K562 (cell line): ENCODE measurements at regions not wholly inside any gene's neighbourhood (a gene's known extent, or its start where the extent isn't known, plus 50 kb on each side); places are given as distances from the start of the nearest gene placed in this dataset.

ENCODE experiments used
- BRF2 ChIP-seq: IDR thresholded peaks from 3 replicates; pipeline ENCODE4 v1.6.1; 2011; ENCODE audit warnings: borderline replicate concordance, mild to moderate bottlenecking; ENCODE audit not compliant: insufficient read length, insufficient read depth
- CHD1 ChIP-seq: fragments of 200-600 bp; sonication (generic); IDR thresholded peaks from one replicate; pipeline ENCODE4 v1.6.1; 2012; ENCODE audit warnings: mild to moderate bottlenecking, moderate library complexity, low read length, inconsistent platforms
- CLOCK ChIP-seq: fragments of 250-450 bp; sonication (Bioruptor Pico); IDR thresholded peaks from 2 replicates; pipeline ENCODE4 v1.4.0; 2020; ENCODE audit warnings: mild to moderate bottlenecking, moderate library complexity, borderline replicate concordance
- CTCF ChIP-seq, 3 experiments: IDR thresholded peaks in 2 of 3; conservative IDR thresholded peaks in 1 of 3; 2 replicates each; pipeline ENCODE4 v1.5.1; 2011 to 2012; ENCODE audit warnings: low read length in 3 of 3, mild to moderate bottlenecking in 3 of 3, control low read depth in 2 of 3, improper control_type of control experiment in 1 of 3, inconsistent platforms in 1 of 3, low read depth in 1 of 3, mixed read lengths in 1 of 3, moderate library complexity in 1 of 3; ENCODE audit not compliant: insufficient read depth in 2 of 3
- GABPA ChIP-seq: fragments of 200-800 bp; sonication (Bioruptor generic); conservative IDR thresholded peaks from 2 replicates; pipeline ENCODE4 v1.6.1; 2016; ENCODE audit warnings: low read depth, missing genetic modification characterization, missing compliant biosample characterization
- MAZ ChIP-seq, 2 experiments: fragments of 450-650 bp in 1 of 2; sonication (generic) in 1 of 2; formaldehyde crosslinking; IDR thresholded peaks in 1 of 2; conservative IDR thresholded peaks in 1 of 2; 2 replicates each; pipeline versions ENCODE4 v1.4.0 to v1.5.0; 2020; ENCODE audit warnings: mild to moderate bottlenecking in 1 of 2, missing genetic modification reagents in 1 of 2
- MXI1 ChIP-seq: IDR thresholded peaks from 2 replicates; pipeline ENCODE4 v1.6.1; 2011; ENCODE audit warnings: low read depth, mild to moderate bottlenecking, improper control_type of control experiment, low read length
- MYNN ChIP-seq, 2 experiments: sonication (generic); formaldehyde crosslinking in 1 of 2; IDR thresholded peaks; 2 replicates each; pipeline versions ENCODE4 v1.5.0 to v1.6.1; 2016 to 2020; ENCODE audit warnings: antibody characterized with exemption in 1 of 2, missing genetic modification reagents in 1 of 2
- ZMIZ1 ChIP-seq, 2 experiments: fragments of 150-350 bp in 1 of 2; IDR thresholded peaks; 2 replicates each; pipeline ENCODE4 v1.6.1; 2012 to 2016; ENCODE audit warnings: low read depth in 2 of 2, low read length in 2 of 2, mild to moderate bottlenecking in 1 of 2, moderate library complexity in 1 of 2
- TF ChIP-seq, protein P1 (sequence below): sonication (generic); formaldehyde crosslinking; IDR thresholded peaks from 2 replicates; pipeline ENCODE4 v1.8.0; 2022; ENCODE audit warnings: mild to moderate bottlenecking, missing genetic modification reagents

DNA sequence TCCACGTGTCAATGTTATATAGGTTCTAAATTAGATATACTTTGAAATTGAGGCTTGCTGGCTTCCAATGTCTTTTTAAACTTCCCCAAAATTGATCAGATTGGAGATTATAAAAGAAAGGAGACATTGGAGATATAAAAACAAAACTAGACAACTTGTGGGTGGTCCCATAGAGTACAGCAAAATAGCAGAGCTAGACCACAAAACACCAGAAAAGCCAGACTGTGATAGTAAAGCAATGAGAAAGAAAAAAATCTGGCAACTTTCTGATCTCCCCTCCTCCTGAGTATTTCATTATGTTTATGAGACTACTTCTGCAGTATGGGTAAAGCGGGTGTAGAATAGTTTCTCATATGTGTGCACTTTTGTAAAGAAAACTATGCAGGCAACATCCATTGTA is 713.8 kb upstream of the MEF2C start:
- TF ChIP-seq CHD1, result no peak
- no peak for TF ChIP-seq MYNN (IDR thresholded peaks at IDR 0.05)
- TF ChIP-seq MYNN (CRISPR knock-in tag; IDR thresholded peaks at IDR 0.05), result no peak
- no peak for TF ChIP-seq GABPA (tag)
- TF ChIP-seq MXI1, result no peak
- no peak for TF ChIP-seq CTCF (IDR thresholded peaks at IDR 0.05 in 2 of 3, conservative IDR thresholded peaks at IDR 0.05 in 1 of 3; ENCODE audit: insufficient read depth in 2 of 3, low read depth in 1 of 3, low read length in 3 of 3)
- no peak for TF ChIP-seq CLOCK
- TF ChIP-seq MAZ (CRISPR knock-in tag; conservative IDR thresholded peaks at IDR 0.05 in 1 of 2, IDR thresholded peaks at IDR 0.05 in 1 of 2), result no peak
- no peak for TF ChIP-seq BRF2
- TF ChIP-seq, protein P1, sequence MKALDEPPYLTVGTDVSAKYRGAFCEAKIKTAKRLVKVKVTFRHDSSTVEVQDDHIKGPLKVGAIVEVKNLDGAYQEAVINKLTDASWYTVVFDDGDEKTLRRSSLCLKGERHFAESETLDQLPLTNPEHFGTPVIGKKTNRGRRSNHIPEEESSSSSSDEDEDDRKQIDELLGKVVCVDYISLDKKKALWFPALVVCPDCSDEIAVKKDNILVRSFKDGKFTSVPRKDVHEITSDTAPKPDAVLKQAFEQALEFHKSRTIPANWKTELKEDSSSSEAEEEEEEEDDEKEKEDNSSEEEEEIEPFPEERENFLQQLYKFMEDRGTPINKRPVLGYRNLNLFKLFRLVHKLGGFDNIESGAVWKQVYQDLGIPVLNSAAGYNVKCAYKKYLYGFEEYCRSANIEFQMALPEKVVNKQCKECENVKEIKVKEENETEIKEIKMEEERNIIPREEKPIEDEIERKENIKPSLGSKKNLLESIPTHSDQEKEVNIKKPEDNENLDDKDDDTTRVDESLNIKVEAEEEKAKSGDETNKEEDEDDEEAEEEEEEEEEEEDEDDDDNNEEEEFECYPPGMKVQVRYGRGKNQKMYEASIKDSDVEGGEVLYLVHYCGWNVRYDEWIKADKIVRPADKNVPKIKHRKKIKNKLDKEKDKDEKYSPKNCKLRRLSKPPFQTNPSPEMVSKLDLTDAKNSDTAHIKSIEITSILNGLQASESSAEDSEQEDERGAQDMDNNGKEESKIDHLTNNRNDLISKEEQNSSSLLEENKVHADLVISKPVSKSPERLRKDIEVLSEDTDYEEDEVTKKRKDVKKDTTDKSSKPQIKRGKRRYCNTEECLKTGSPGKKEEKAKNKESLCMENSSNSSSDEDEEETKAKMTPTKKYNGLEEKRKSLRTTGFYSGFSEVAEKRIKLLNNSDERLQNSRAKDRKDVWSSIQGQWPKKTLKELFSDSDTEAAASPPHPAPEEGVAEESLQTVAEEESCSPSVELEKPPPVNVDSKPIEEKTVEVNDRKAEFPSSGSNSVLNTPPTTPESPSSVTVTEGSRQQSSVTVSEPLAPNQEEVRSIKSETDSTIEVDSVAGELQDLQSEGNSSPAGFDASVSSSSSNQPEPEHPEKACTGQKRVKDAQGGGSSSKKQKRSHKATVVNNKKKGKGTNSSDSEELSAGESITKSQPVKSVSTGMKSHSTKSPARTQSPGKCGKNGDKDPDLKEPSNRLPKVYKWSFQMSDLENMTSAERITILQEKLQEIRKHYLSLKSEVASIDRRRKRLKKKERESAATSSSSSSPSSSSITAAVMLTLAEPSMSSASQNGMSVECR (CRISPR knock-in tag), result no peak
- TF ChIP-seq ZMIZ1 (IDR thresholded peaks at IDR 0.05; ENCODE audit: low read depth in 2 of 2, low read length in 2 of 2), result no peak
